GM06990 (cell line): ENCODE measurements at regions not wholly inside any gene's neighbourhood (a gene's known extent, or its start where the extent isn't known, plus 50 kb on each side); places are given as distances from the start of the nearest gene placed in this dataset.

Experiments
- DNase-seq: peaks from one replicate; pipeline ENCODE4 v3.0.0-alpha.2; 2011; ENCODE audit not compliant: insufficient read length; ENCODE audit errors: extremely low read depth
- H3K27me3 ChIP-seq: replicated peaks from 2 replicates; pipeline ENCODE4 v1.6.0; 2011; ENCODE audit warnings: low read length; ENCODE audit not compliant: control insufficient read depth, insufficient read depth
- H3K36me3 ChIP-seq: 2 replicates; pipeline ENCODE4 v1.5.1; 2011; ENCODE audit warnings: low read length; ENCODE audit not compliant: control insufficient read depth, insufficient read depth
- H3K4me3 ChIP-seq: replicated peaks from 2 replicates; pipeline ENCODE4 v1.5.1; 2011; ENCODE audit warnings: low read depth, mild to moderate bottlenecking, control low read depth, low read length
- CTCF ChIP-seq: IDR thresholded peaks from 2 replicates; pipeline ENCODE4 v1.5.1; 2011; ENCODE audit warnings: low read length, control low read depth, mild to moderate bottlenecking, inconsistent platforms; ENCODE audit not compliant: insufficient read depth, poor library complexity, severe bottlenecking

DNA sequence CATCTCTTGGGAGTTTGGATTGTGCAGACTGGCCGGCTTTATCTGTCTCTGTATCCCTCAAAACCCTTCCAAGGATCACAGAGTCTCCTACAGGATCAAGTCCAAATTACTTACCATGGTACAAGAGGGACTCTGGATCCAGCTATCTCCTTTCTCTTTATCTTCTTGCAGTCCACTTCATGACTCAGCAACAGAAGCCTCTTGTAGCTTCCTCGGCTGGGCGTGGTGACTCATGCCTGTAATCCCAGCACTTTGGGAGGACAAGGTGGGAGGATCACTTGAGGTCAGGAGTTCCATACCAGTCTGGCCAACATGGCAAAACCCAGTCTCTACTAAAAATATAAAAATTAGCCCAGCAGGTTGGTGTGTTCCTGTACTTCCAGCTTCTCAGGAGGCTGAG lies 189.7 kb downstream of the BCAT1 start:
- Histone ChIP-seq H3K27me3 (0 out of 2 replicates have a peak, but pooled peaks cover 1% of the 10 kb centered on the region), H3K36me3 (no peaks in the 10 kb centered on the region), H3K4me3 (no peak overlapping the region)
- no peak for DNase-seq
- no peak for TF ChIP-seq CTCF

GRCh38 chr12:24756479-24757024 lies 192.3 kb downstream of the BCAT1 start:
- Histone ChIP-seq H3K4me3 (no peak overlapping the region), H3K27me3 (0 out of 2 replicates have a peak, but pooled peaks cover 1% of the 10 kb centered on the region), H3K36me3 (no peaks in the 10 kb centered on the region)
- no peak for DNase-seq
- TF ChIP-seq CTCF, result no peak

DNA sequence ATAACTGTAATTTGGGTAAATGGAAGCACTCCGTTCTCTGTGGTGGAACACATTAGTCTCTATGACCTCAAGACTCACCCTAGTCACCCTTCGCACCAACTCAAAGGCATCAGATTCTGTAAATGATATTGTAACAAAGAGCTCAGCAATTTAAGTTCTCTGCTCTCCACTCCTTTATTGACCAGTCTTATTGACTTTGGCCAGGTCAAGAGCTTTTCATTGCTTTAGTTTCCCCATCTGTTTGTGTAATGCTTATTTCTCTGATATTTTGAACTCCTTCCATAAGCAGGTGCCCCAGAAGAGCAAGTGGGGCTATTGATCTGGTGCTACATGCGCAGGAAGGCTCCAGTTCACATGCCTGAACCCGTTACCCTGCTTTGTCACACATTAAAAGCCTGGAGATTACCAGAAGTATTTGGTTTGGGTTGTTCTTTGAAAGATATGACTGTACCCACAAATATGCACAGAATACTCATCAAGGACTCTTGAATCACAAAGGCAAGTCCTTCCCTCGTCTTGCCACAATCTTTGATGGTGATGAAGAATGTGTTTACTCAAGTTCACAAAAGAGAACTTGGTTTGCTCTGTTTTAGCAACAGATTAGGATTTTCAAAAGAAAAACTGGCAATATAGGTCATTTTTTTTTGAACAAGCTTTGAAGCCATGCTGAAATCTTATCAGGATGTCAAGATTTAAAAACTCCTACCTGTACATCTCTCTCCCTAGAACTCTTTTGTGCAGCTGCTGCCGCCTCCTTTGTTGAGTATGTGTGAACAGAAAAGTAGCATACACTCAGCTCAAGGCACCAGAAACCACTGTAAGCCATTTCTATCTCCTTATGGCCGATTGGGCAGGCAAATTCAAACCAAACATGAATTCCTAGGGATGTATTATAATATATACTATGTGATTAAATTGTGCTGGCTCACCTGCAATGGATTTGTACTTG lies 193.9 kb downstream of the BCAT1 start:
- Histone ChIP-seq H3K36me3 (no peaks in the 10 kb centered on the region), H3K4me3 (no peak overlapping the region), H3K27me3 (0 out of 2 replicates have a peak, but pooled peaks cover 1% of the 10 kb centered on the region)
- TF ChIP-seq CTCF, result no peak
- no peak for DNase-seq

- TF ChIP-seq CTCF, result no peak
- Histone ChIP-seq H3K4me3 (no peak overlapping the region), H3K27me3 (peaks cover 1% of the 10 kb centered on the region; the same call in 1 of the 2 replicates), H3K36me3 (no peaks in the 10 kb centered on the region)
- DNase-seq, result no peak
These were observed 196.0 kb downstream of the BCAT1 start for GRCh38 chr12:24752763-24753462.

GRCh38 chr12:24751181-24751580 lies 197.7 kb downstream of the BCAT1 start:
- Histone ChIP-seq H3K4me3 (no peak overlapping the region), H3K27me3 (no peaks in the 10 kb centered on the region; the same call in 1 of the 2 replicates), H3K36me3 (no peaks in the 10 kb centered on the region)
- TF ChIP-seq CTCF, result no peak
- no peak for DNase-seq
